GM19395 (cell line): ENCODE measurements at regions not wholly inside any gene's neighbourhood (a gene's known extent, or its start where the extent isn't known, plus 50 kb on each side); places are given as distances from the start of the nearest gene placed in this dataset.
"Not testable (repeated sequence)": the region's sequence is repeated elsewhere in the genome, so short reads cannot be mapped to it uniquely, and the experiment has no call there.

ENCODE experiments used
- ATAC-seq: cut with Tn5 transposase; IDR thresholded peaks from one replicate; pipeline ENCODE4 v1.9.1; 2021; ENCODE audit warnings: mild to moderate bottlenecking, moderate library complexity; ENCODE audit not compliant: unreplicated experiment

GRCh38 chr4:189129044-189129694, 811.5 kb upstream of the FRG1 start:
- ATAC-seq = no peak

- ATAC-seq = no peak
Observed at GRCh38 chr4:189131118-189131517, 809.6 kb upstream of the FRG1 start.

- ATAC-seq = no peak
Observed at GRCh38 chr4:189136462-189136861, 804.2 kb upstream of the FRG1 start.

GRCh38 chr4:189143263-189143952, 797.3 kb upstream of the FRG1 start:
- ATAC-seq = no peak

GRCh38 chr4:189147005-189147929, 793.4 kb upstream of the FRG1 start:
- no peak for ATAC-seq

GRCh38 chr4:189155083-189155482, 785.6 kb upstream of the FRG1 start:
- not testable (repeated sequence) for ATAC-seq

- no peak for ATAC-seq
Observed at GRCh38 chr4:189162073-189162789, 778.4 kb upstream of the FRG1 start.

GRCh38 chr4:189162888-189163287, 777.8 kb upstream of the FRG1 start:
- no peak for ATAC-seq

- no peak for ATAC-seq
Observed at GRCh38 chr4:189176002-189176401, 764.7 kb upstream of the FRG1 start.

GRCh38 chr4:189177130-189177529, 763.5 kb upstream of the FRG1 start:
- ATAC-seq = no peak

GRCh38 chr4:189178125-189178746, 762.4 kb upstream of the FRG1 start:
- no peak for ATAC-seq

GRCh38 chr4:189185810-189186432, 754.8 kb upstream of the FRG1 start:
- no peak for ATAC-seq

- ATAC-seq = no peak
Observed at GRCh38 chr4:189187531-189188052, 753.1 kb upstream of the FRG1 start.

- no peak for ATAC-seq
Observed at GRCh38 chr4:189198624-189199023, 742.0 kb upstream of the FRG1 start.

GRCh38 chr4:189200353-189200752, 740.3 kb upstream of the FRG1 start:
- no peak for ATAC-seq

GRCh38 chr4:189202182-189202868, 738.3 kb upstream of the FRG1 start:
- ATAC-seq = no peak

GRCh38 chr4:189202869-189203271, 737.8 kb upstream of the FRG1 start:
- ATAC-seq = no peak

- no peak for ATAC-seq
Observed at GRCh38 chr4:189204616-189205015, 736.1 kb upstream of the FRG1 start.

GRCh38 chr4:189206953-189207352, 733.7 kb upstream of the FRG1 start:
- ATAC-seq = no peak
